ENCODE measurements at regions not wholly inside any gene's neighbourhood (a gene's known extent, or its start where the extent isn't known, plus 50 kb on each side); places are given as distances from the start of the nearest gene placed in this dataset.

DNA sequence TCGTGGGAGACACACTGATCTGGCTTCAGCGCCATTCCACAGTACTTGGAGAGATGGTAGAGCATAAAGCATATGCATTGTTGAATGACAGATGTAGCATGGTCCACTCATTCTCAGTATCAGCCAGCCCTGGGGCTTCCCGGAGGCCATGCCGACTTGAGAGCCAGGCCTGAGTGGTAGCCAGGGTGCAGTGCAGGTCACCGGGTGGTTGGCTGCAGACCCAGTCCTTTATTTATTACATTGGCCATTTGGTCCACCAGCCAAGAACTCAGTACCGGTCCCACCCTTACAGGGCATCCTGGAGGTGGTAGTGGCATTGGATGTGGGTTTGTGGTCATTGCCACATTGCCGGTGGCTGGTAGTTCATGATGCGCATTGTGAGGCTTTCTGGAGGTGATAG, 121.6 kb upstream of the RTL1 start:
- TF ChIP-seq GATA2 (IDR thresholded peaks at IDR 0.05; ENCODE audit: low read depth, low read length) (no peak), GATA3 (IDR thresholded peaks at IDR 0.05; ENCODE audit: low read depth, low read length) (no peak)
